HPDE6-E6E7 (cell line): ENCODE measurements at regions not wholly inside any gene's neighbourhood (a gene's known extent, or its start where the extent isn't known, plus 50 kb on each side); places are given as distances from the start of the nearest gene placed in this dataset.
"Not testable (repeated sequence)": the region's sequence is repeated elsewhere in the genome, so short reads cannot be mapped to it uniquely, and the experiment has no call there.

Experiments
- DNase-seq: peaks from one replicate; pipeline ENCODE4 v3.0.0; 2011; ENCODE audit warnings: missing footprints; ENCODE audit errors: extremely low spot score

GRCh38 chr21:38112219-38112789 is 144.5 kb upstream of the KCNJ15 start:
- no peak for DNase-seq

GRCh38 chr21:38114717-38115333 is 142.0 kb upstream of the KCNJ15 start:
- no peak for DNase-seq

- no peak for DNase-seq
Observed at GRCh38 chr21:38115870-38116269, 140.9 kb upstream of the KCNJ15 start.

DNA sequence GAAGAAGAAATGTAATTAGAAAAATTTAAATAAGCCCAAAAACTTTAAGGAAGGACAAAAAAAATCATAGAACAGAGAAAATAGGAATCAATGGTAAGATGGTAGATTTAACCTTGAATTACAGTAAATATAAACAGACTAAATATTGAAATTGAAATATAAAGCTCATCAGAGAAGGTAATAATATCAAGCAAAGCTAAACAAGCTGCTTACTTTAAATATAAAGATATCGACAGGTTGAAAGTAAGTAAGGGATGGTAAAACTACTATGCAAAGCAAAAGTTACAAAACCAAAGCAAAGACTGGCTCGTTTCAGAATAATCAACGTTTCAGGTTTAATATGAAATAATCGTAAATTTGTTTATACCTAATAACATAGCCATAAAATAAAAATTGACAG is 137.0 kb upstream of the KCNJ15 start:
- DNase-seq = no peak

- not testable (repeated sequence) for DNase-seq
Observed at GRCh38 chr21:38120679-38120983, 136.2 kb upstream of the KCNJ15 start.

GRCh38 chr21:38120984-38121855 is 135.6 kb upstream of the KCNJ15 start:
- no peak for DNase-seq

DNA sequence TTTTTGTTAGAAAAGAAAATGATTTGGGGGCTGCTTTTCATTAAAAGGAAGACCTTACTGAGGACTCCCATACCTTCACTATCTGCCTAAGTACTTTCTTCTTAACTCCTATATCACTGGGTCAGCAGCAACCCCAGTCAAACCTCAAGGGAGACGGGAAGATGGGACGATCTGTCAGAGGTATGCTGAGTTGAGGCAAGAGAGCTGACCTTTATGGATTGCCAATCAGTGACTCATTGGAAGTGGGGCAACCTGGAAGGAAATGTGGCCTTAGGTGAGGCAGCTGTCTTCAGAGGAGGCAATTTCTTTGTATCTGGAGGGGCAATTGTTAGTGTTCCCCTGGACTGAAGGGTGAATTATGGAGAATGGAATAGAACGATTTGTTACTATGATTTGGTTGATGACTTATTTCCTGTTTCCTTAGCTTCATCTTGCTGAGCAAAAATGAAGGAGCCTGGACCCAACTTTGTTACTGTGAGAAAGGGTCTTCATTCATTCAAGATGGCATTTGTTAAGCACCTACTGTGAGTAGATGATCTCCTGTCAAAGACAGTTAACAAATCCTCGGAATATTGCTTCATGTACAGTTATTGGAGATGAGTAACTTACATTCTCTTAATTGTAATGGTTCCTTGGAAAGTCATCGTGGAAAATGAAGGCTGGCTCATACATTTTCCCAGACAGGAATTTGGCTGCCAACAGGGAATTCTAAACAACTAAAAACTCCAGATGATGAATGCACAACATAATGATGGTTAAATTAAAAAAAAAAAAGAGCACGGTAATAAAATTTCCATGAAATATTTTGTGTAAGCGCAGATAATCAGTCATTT is 134.7 kb upstream of the KCNJ15 start:
- DNase-seq = no peak

GRCh38 chr21:38123626-38124025 is 133.2 kb upstream of the KCNJ15 start:
- no peak for DNase-seq

- DNase-seq = peak; percentile 49
Observed at GRCh38 chr21:38126666-38127303, 130.0 kb upstream of the KCNJ15 start.

DNA sequence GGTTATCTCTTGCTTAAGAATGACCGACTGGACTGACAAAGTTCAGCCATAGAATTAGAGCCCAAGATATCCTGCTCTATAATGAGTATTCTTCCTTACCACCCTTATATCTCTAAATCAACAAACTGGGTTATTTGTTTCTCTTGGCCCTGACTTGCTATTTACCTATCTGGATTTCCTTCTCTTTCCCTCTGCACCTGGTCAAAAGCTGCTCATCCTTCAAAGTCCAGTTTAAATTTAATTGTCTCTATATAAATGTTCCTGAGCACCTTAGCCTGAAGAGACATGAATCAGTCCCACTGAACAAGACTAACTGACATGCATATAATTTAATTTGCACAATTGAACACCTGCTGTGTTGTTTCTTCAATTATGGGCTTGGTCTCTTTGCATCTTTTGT is 127.1 kb upstream of the KCNJ15 start:
- DNase-seq = no peak

- no peak for DNase-seq
Observed at GRCh38 chr21:38133240-38133639, 123.6 kb upstream of the KCNJ15 start.

DNA sequence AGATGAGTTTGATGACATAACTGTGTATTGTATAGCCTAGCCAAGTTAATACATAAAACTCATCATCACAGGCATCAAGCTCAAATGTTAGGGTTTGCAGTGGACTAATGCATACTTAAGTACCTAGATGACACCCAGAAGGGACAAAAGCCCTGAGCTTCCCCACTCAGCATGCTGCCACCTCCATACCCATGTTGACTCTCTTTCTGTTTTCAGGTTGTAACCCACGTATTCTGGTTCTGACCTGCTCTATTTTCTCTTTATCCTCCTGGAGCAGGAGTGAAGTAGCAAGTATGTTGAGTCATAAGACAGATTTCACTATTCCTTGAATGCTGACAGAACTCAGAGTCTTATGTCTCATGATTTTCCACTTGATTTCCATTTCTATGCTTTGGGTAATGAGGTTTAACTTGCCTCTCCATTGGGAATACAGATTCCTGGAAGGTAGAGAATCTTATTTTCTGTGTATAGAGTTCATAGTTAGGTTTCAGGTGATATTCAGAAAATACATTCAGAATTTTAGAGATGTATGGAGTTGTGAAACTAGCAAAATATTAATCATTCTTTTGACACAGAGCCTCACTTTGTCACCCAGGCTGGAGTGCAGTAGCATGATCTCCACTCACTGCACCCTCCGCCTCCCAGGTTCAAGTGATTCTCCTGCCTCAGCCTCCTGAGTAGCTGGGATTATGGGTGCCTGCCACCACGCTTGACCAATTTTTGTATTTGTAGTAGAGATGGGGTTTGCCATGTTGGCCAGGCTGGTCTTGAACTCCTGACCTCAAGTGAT is 122.5 kb upstream of the KCNJ15 start:
- DNase-seq = no peak

DNA sequence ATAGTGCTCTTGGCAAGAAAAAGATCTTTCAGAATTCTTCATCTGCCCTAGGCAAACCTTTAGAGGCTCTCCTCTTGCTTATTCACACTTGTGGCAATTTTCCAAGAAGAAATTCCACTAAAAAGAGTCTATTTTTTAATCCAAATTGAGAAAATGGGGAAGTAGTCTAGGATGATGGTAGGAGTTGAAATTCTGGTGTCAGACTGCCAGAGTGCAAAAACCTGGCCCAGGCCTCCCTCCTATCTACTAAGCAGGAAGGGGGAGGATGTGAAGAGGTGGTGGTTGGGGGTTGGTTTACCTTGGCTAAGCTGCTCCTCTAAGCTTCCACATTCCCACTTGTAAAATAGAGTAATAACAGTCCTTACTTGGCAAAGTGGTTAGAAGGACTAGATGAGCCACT is 120.6 kb upstream of the KCNJ15 start:
- DNase-seq = no peak

DNA sequence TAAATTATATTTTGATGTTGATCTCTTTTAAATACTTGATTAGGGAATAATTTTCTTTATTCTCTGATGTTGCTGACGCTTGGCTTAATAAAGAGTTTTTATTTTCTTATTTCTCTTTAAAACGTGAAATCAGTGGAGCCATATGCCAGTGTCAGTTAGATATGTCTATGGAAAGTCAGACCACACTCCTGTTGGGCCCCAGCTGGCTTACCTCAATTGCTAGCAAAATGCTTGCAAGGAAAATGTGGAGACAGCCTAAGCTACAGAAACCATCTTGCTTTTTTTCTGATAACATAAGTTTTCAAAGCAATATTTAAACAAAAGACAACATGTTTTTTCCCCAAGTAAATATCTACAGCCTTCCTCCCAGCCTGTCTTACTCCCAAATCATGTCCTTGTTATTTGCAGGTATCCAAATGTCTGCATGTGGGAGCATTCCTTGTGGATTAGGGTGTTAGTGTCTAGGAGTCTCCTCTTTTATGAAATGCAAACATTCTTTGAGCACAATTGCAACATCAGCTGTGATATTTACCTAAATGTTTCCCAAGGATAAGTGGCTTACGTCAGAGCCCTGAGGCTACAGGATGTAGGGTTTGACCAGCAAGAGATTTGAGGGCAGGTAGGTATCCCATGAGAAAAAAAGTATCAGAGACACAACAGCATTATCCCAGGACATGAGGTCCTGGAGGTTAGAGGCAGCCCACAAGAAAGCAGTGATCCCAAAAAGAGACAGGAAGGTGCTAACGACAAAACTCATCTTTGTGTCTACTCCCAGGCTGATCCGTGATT is 117.2 kb upstream of the KCNJ15 start:
- DNase-seq = peak; percentile 33

DNA sequence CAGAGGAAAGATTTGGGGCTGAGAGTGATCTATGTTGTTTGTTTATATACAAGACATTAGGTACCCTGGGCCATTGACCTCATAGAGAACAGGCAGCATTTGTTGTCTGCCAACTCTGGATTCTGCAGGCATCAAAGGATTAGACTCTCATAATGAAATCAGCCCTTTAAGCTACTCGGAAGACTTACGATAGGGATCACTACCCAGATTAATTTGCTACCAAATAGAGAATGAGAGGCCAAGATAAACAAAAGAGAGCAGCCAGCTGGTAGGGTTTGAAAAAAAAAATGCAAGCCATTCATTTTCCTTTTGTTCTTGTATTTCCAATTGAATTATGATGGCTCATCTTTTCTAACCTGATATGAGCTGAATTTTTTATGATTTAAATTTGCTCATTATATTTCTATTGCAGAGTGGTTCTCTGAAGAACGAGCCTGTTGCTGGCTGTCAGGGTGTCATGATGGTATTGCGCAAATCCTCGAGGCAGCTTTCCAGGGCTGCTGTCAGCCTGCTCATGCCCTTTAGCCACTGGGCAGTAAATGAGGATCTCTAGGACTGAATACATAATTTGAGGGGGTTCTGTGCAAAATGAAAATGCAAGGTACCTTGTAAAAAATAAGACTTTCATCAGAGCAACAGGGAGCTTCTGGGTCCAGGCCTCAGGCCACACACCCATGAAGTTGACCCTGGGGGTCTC is 116.4 kb upstream of the KCNJ15 start:
- no peak for DNase-seq

- no peak for DNase-seq
Observed at GRCh38 chr21:38142224-38142623, 114.6 kb upstream of the KCNJ15 start.

- no peak for DNase-seq
Observed at GRCh38 chr21:38144193-38144592, 112.6 kb upstream of the KCNJ15 start.

DNA sequence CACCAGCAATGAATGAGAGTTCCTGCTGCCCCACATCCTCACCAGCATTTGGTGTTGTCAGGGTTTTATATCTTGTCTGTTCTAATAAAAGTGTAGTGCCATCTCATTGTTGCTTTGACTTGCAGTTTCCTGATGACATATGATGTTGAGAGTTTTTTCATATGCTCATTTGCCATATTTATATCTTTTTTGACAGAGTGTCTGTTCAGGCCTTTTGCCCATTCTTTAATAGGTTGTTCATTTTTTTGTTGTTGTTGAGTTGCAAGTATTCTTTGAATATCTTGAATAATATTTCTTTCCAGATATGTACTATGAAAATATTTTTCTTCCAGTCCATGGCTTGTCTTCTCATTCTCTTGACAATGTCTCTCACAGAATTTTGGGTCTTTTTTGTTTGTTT is 111.7 kb upstream of the KCNJ15 start:
- no peak for DNase-seq

DNA sequence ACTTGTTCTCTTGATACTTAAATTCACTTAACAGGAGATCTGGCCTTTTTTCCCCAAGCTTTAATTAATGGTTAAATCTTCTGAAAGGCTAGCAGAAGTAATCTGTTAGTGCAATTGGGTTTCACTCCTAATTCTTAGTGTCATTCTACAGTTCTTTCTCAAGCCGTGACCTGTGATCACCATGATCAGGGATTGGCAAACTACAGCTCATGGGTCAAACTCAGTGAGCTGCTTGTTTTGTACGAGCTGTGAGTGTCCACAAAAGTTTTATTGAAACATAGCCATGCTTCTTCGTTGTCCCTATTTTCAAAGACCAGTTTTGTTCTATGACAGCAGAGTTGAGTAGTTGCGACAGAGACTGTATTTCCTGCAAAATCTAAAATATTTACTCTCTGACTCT is 109.4 kb upstream of the KCNJ15 start:
- DNase-seq = no peak

DNA sequence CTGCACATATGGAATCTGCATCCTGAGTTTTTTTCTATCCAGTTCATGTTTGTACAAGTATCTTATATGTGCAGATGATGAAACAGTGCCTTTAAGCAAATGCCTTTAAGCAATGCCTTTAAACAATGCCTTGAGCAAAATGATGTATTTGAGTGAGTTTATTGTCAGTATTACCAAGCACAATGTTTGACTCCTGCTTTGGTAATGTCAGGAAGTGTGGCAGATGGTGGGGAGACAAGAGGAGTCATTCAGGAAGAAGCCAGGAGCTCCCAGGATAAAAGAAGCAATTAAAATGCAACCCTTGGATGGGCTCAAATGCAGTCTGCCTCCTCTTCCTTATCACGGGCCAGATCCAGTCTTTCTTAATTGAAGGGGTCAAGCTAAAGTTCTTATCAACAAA is 108.7 kb upstream of the KCNJ15 start:
- no peak for DNase-seq
